G401 (cell line): ENCODE measurements at regions not wholly inside any gene's neighbourhood (a gene's known extent, or its start where the extent isn't known, plus 50 kb on each side); places are given as distances from the start of the nearest gene placed in this dataset.

ENCODE experiments used
- DNase-seq: peaks from one replicate; pipeline ENCODE4 v3.0.0-alpha.2; 2015; ENCODE audit warnings: low spot score
- in situ Hi-C: cut with HindIII; loops from 2 replicates; pipeline ENCODE4 v1.10.0; 2016; ENCODE audit warnings: low sequenced_read_pairs, mixed read lengths

DNA sequence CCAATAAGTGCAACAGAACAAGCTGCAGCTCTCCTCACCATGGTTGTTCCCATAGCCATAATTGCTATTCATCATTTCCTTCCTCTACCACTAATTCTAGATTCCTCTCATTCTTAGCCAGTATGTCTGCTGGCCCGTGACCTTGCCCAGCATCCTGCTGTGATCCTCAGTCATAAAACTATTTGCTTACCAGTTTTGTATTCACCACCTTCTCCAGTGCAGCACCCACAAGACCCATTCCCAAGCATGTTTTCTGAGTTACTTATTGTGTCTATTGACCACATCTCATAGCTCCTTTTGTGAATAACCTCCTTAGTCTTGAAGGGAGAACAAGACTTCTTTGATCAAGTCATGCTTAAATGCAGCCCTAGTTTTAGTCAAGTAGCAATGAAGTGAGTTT is 488.0 kb upstream of the CTNND2 start:
- DNase-seq, result no peak
- in situ Hi-C loops, result no loop called here

DNA sequence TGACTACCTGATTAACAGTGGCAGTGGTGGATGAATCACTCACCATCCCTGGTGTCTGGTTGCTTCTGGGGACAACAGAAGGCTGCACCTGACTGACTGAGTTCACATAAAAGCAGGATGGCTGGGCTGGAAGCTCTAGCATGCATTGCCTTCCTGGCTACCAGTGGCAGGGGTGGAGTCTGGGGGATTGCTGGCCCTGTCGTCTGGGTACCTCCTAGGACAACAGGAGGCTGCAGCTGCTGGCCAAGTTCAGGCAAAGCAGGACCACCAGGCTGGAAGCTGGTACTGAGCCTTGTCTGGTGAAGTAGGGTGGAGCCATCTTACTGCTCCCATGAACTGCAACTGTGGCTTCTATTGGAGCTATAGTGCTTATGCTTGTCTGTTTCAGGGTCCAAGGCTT is 480.8 kb upstream of the CTNND2 start:
- no peak for DNase-seq
- in situ Hi-C loops, result no loop called here

DNA sequence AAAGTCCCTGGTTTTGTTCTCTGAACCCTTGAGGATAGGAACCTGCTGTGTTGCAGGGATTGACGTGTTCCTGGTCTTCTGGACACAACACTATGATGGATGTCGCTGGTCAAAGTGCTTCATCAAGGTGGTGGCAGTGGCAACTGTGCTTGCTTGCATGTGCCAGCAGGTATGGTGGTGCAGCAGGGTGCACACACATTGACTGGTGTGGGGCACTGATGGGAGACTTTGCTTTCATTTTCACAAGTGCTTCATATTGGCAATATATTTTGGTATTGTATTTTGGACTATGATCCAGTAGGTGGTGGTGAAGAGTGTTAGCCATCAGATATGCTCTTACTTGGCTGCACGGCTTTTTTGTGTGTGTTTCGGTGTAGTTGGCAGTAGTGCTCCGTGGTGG is 479.8 kb upstream of the CTNND2 start:
- in situ Hi-C loops, result no loop called here
- DNase-seq, result no peak

DNA sequence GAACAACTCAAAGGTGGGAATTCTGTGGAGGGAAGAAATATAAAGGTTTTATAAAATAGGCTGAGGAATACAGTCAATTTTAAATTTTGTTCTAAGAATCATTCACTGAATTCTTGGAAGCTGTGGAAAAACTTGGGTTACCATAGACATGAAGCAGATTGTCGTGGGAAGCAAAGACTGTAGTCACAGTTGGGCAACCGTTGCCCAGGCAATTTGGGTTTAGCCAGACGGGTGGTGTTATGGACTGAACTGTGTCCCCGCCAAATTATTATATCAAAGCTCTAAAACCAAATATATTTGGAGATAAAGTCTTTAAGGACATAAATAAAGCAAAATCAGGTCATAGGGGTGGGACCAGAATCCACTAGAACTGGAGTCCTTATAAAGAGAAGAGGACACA is 463.7 kb upstream of the CTNND2 start:
- in situ Hi-C loops, result no loop called here

DNA sequence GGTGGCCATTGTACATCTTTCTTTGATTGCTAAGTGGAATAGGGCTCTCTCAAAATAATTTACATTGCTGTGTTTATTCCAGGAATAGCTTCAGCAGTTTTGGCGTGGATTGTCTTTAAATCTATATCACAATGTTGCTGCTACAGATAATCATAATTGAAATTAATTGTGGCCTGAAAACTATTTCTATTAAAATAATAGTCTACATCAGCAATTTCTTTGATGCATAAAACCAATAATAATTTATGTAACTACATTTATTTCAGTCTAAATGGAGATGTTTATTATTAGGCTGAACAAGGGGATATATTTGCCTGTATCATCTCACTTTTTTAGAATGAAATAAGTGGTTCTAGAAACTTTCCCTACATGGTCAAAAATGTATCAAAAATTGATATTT is 456.0 kb upstream of the CTNND2 start:
- in situ Hi-C loops, result no loop called here
- DNase-seq, result no peak

More for the DNA sequence above, 463.7 kb upstream of the CTNND2 start:
- DNase-seq, result no peak

DNA sequence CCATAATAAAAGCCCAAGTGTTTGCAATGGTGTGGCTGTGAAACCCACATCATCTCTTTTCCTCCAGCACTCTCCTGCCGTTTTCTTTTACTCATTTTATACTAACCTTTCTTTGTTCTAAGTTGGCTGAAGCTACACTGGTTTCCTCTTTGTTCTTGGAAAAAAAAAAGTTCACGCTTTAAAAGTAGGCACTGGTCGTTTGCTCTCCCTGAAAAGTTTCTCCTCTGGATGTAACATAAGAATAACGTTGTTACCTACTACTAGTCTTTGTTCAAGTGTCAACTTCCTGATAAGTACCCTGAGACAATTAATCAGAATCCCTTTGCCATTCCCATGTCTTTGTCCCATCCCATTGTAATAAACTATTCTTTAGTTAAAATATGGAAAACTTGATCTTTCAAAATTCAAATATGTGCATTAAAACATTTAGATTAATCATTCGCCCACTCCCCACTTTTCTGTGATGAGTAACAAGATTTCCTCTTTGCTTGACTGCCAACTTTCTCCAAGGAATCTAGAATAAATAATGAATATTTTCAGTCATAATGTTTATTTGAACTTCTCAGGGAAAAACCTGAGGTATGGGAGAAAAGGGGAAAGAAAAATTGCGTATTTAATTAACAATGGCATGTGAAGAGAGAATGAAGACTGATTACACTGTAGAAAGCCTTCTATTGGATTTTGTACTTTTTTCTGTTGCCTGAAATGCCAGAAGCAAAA is 454.3 kb upstream of the CTNND2 start:
- in situ Hi-C loops, result no loop called here
- no peak for DNase-seq

DNA sequence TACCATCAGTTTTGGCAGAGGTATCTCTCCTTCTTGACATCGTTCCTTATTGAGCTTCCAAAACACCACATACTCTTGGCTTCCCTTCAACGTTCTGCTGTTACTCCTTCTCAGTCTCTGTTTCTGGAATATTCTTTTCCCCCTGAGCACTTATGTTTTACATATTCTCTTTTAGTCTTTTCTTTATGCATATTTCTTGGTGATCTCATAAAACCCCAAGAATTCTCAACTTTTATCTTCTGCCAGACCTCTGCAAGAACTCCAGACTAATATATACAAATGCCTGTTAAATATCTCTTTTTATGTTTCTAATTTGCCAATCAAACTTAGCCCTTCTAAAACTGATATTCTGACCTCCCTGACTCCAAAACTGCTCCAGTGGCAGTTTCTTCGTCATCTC is 453.4 kb upstream of the CTNND2 start:
- DNase-seq, result no peak
- in situ Hi-C loops, result no loop called here

DNA sequence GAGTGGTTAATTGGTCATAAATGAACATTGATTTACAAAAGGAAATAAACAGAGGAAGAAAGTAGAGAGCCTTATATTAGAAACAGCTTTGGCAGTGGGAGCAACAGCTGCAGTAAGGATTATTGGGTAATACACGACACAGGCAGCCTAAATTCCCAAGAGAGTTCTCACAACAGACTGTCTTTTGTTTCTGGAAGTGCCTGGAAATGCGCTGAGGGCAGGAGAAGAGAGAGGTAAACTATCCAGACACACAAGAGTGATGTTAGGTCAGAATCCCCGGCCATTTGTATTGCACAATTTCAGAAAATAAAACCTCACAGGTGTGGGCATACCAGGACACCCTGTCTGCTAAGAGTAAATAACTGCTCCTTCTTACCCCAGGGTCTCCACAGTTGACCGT is 450.4 kb upstream of the CTNND2 start:
- in situ Hi-C loops, result no loop called here

DNA sequence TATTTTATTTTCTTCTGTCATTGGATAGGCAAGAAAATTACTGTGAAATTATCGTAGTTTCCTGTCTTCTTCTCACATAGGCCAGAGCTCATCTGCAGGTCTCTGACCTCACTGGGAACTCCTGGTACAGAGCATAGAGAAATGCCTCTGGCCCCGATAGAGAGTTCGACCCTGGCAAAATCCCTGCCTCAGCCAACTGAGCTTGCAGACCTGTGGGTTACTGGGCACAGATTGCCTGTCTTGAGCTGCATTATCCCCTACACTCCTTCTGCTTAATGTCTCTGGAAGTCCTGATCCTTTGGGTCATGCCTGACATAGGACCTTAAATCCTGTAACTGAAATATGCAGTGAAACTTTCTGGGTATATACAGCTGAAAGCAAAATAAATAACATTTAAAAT is 439.3 kb upstream of the CTNND2 start:
- in situ Hi-C loops, result no loop called here
- no peak for DNase-seq

More for the DNA sequence above, 450.4 kb upstream of the CTNND2 start:
- no peak for DNase-seq

DNA sequence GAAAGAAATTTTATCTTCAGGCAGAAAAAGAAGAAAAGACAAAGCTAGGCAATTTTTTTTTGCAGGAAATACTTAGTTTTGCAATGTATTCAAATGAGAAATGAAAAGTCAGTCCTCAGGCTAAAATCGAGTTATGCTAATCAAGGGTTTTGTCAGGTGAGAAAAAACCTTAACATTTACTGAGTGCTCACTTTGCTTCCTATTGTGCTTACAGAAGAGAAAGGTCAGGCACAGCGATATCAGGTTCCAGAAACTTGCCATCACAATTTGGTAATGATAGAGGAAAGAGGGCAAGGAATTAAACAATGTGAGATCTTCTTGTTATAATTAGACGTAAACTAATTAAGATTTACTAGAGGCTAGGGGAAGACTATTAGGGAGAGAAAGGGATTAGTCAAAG is 431.7 kb upstream of the CTNND2 start:
- in situ Hi-C loops, result no loop called here

DNA sequence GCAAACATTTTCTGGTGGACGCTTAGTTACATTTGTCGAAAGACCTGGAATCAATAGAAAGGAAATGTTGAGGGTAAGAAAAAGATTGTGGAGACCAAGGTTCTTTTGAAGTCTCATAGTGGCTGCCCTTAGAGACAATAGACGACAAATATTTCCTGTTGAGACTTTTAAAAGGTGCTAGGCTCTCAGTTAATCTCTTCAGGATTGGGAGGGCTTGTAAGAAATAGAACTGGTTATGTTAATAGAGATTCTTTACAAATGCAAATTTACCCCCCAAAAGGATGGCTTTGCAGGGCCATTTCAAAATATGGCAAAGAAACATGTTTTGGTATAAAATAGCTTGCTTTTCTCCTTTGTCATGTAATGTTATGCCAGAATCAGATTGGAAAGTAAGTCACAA is 428.2 kb upstream of the CTNND2 start:
- DNase-seq, result no peak
- in situ Hi-C loops, result no loop called here

More for the DNA sequence above, 431.7 kb upstream of the CTNND2 start:
- DNase-seq, result no peak

DNA sequence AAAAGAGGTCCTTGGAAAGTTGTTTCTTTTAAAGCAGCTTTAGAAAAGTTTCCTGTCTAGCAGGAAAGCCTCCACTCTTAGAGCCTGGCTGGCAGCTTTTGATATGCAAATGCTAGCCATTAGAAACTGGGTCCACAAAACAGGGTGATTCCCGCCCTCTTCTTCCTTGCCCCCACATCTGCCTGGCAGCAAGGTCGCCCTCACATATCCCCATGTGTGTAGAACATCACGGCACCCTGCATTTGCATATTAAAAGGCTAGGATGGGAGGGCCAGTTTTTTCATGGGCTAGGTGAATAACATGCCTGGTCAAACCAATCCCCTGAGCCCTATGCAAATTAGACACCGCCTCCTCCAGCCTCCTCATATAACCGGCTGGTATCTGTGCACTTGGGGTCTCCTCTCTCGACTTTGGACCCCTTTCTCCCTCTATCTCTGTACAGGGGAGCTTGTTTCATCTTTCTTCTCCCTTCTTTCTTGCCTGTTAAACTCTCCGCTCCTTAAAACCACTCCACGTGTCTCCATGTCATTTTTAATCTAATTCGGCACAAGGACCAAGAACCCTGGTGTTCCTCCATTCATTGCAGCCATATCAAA is 426.8 kb upstream of the CTNND2 start:
- DNase-seq, result no peak

DNA sequence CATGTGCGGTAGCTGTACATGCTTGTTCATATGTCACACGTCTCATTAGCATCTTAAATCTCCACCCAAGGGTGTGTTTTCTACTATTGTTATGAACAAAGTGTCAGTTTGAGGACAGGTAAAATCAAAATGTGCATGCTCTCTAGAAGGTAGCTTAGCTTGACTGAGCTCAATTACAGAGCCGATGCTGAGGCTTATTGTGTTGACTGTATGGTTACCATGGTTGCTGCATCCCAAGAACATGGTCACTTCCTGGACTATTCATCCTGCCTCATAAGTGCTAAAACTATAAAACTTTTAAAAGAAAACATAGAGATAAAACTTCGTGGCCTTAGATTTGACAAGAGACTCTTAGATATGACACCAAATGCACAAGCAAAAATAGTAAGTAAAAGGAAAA is 426.1 kb upstream of the CTNND2 start:
- no peak for DNase-seq
- in situ Hi-C loops, result no loop called here

More for the DNA sequence above, 426.8 kb upstream of the CTNND2 start:
- in situ Hi-C loops, result no loop called here

DNA sequence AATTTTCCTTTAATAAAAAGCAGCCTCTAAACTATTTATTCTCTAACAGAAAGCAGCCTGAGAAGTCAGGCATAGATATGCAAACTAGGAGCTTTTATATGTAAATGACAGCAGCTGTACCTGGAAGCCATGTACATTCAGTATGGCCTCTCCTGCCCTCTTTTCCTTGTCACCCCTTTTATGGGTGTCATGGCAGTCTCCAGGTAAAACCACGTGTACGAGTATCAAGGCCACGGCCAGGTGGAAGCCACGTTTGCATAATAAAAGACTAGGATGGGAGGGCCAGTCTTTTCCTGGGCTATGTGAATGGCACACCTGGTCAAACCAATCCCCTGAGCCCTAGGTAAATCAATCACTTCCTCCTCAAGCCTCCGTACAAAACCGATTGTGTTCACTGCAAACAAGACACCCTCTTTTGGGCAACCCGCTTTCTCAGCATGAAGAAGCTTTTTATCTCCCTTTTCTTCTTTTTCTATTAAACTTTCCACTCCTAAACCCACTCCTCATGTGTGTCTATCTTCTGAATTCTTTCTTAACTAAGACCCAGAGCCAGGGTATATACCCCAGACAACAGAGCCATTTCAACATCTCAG is 419.5 kb upstream of the CTNND2 start:
- in situ Hi-C loops, result no loop called here
- no peak for DNase-seq

DNA sequence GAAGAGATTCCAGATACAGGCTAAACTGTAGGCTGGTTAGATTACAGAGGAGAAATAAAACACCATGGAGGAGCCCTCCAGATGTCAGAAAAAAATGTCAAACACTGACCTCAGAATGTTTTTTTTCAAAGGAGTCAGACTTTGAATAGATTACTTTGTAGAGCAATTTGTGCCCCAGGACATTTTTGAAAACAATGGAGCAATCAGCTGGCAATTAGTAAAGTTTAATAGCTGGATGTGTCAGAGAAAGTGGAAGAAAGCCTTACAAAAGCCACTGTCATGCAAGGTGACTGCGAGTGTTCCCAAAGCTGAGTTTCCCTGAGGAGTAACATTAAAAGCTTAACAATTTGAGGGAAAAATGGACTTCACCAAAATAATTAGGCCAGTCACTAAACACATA is 417.8 kb upstream of the CTNND2 start:
- in situ Hi-C loops, result no loop called here
- DNase-seq, result no peak

DNA sequence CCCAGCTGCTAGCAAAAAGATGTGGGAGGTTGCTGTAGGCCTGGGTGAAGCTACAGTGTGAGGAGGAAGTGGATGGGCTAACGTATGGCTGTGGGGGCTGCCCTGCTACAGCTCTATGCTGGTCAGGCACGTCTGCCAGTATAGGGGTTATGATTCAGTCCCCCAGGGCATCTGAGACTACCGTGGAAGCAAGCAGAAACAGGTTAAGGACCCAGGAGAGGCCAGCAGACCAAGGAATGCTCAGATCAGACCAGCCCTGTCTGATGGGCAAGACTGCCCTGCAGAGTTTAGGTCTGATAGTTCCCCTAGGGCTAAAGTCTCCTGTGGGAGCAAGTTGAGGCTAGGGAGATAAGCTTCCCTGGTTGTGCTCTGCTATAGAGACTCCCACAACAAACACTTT is 416.1 kb upstream of the CTNND2 start:
- in situ Hi-C loops, result no loop called here
- DNase-seq, result no peak

DNA sequence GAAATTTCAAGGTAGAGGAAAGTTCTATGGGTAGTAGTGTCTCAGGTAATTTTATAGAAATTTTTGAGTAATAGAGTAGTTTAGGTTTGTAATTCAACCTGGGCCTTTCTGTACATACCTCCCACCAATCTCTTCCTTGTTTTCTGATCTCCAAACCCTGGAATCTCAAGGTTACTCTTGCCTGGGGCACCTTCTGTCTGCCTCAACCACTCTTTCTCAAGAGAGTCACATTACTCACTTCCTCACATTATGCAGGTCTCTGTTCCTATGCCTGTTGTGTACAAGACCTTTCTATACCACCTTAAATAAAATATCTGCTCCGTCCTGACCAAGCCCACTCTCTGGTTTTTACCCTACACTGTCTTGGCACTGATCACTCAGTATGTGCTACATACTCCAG is 412.6 kb upstream of the CTNND2 start:
- no peak for DNase-seq
- in situ Hi-C loops, result no loop called here

DNA sequence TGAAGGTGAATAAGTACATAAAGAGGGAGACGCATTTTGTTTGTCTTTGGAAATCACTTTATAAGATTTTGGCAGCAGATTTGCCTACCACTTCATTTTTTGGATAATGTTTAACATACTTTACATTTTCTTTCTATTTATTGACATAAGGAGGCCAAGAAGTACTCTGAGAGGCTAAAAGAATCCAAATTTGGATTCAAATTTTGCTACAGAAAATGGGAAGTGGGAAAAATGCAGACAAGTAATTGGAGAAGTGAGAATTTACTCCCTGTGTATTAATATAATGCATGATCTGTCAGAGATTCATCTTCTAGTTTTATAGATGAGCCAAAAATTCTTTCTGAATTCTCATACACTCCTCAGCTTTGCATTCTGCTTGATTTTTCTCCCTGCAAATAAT is 411.2 kb upstream of the CTNND2 start:
- in situ Hi-C loops, result no loop called here
- no peak for DNase-seq

DNA sequence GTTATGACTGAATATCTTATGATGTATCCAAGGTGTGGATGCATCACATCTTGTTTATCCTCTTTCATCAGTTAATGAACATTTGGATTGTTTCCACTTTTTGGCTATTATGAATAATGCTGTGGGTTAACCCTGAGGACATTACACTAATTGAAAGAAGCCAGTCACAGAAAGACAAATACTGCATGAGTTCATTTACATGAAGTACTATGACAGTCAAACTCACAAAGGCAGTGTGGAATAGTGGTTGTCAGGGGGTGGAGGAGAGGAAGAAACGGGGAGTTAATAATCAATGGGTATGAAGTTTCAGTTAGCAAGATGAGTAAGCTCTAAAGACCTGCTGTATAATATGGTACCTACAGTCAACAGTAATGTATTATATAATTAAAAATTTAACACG is 409.4 kb upstream of the CTNND2 start:
- no peak for DNase-seq
- in situ Hi-C loops, result no loop called here

DNA sequence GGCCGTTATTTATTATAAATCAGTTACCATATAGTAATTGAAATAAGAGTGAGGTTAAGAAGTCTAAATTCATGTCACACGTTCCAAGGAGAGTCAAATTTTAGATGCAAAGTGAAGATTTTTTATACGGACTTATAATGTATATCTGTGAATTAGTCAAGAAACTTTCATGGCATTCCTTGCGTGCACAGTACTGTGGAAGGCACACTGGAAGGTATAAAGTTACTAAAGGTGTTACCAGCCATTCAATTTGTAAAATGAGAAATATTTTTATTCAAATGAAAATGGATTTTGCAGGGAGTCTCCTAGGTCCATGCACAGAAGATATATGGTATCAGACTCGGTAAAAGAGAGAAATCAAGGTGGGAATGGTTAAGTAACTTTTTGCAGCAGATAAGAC is 408.1 kb upstream of the CTNND2 start:
- in situ Hi-C loops, result no loop called here
- no peak for DNase-seq

DNA sequence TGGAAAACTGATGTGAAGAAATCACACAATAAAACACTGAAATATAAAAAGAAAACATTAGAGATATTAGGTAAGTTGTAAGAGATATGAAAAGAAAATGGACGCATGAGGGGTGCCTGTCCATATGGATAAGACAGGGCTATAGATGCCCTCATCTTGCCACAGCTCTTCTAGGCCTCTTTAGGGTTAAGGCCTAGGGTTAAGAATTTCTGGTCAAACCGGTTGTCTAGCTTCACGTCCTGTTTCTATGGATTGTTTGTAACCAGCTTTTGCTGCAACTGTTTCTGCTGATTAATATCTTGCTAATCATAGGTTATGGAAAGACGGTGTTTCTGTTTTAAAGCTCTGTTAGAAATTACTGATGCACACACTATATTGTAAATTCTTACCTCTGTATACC is 389.9 kb upstream of the CTNND2 start:
- DNase-seq, result no peak
- in situ Hi-C loops, result no loop called here
